Mammary epithelial cell (primary cell): ENCODE measurements at regions not wholly inside any gene's neighbourhood (a gene's known extent, or its start where the extent isn't known, plus 50 kb on each side); places are given as distances from the start of the nearest gene placed in this dataset.

Experiments used
- CTCF ChIP-seq, 2 donors: IDR thresholded peaks in 1 of 2; conservative IDR thresholded peaks in 1 of 2; 2 replicates each; pipeline ENCODE4 v1.5.1; 2011 to 2012; ENCODE audit warnings: inconsistent platforms in 2 of 2, low read length in 2 of 2, mild to moderate bottlenecking in 2 of 2, control low read depth in 1 of 2, low read depth in 1 of 2; ENCODE audit not compliant: insufficient read depth in 1 of 2; ENCODE audit errors: extremely low read depth in 1 of 2
- EZH2 ChIP-seq: IDR thresholded peaks from 2 replicates; pipeline ENCODE4 v1.6.1; 2012; ENCODE audit warnings: low read length, inconsistent platforms, borderline replicate concordance

GRCh38 chr12:83361475-83361874 is 674.8 kb downstream of the TMTC2 start:
- no peak for TF ChIP-seq CTCF (conservative IDR thresholded peaks at IDR 0.05 in 1 of 2, IDR thresholded peaks at IDR 0.05 in 1 of 2; ENCODE audit: extremely low read depth in 1 of 2, insufficient read depth in 1 of 2, low read depth in 1 of 2, low read length in 2 of 2)
- no peak for TF ChIP-seq EZH2
